Activated naive CD8-positive, alpha-beta T cell (primary cell): ENCODE measurements at regions not wholly inside any gene's neighbourhood (a gene's known extent, or its start where the extent isn't known, plus 50 kb on each side); places are given as distances from the start of the nearest gene placed in this dataset.
"Not testable (repeated sequence)": the region's sequence is repeated elsewhere in the genome, so short reads cannot be mapped to it uniquely, and the experiment has no call there.

Source experiments
- H3K27ac Mint-ChIP-seq: one replicate; pipeline ENCODE4 v1.8.0; 2021; ENCODE audit warnings: mixed read lengths
- H3K27me3 Mint-ChIP-seq: one replicate; pipeline ENCODE4 v1.8.0; 2021; ENCODE audit warnings: mixed read lengths
- H3K36me3 Mint-ChIP-seq: one replicate; pipeline ENCODE4 v1.8.0; 2021; ENCODE audit warnings: mixed read lengths
- H3K4me1 Mint-ChIP-seq: one replicate; pipeline ENCODE4 v1.8.0; 2021; ENCODE audit warnings: low read depth, mixed read lengths
- H3K4me3 Mint-ChIP-seq: one replicate; pipeline ENCODE4 v1.8.0; 2021; ENCODE audit warnings: mild to moderate bottlenecking, mixed read lengths
- H3K9me3 Mint-ChIP-seq: one replicate; pipeline ENCODE4 v1.8.0; 2021; ENCODE audit warnings: low read depth, mixed read lengths

GRCh38 chr2:111455016-111456015 is 334.6 kb downstream of the BCL2L11 start:
- not testable (repeated sequence) for H3K4me1 Mint-ChIP-seq, H3K27me3 Mint-ChIP-seq, H3K27ac Mint-ChIP-seq, H3K36me3 Mint-ChIP-seq, H3K4me3 Mint-ChIP-seq, H3K9me3 Mint-ChIP-seq

GRCh38 chr2:111457191-111457590 is 336.5 kb downstream of the BCL2L11 start:
- H3K4me1 Mint-ChIP-seq, H3K27ac Mint-ChIP-seq, H3K9me3 Mint-ChIP-seq, H3K36me3 Mint-ChIP-seq, H3K4me3 Mint-ChIP-seq, H3K27me3 Mint-ChIP-seq: not testable (repeated sequence)

GRCh38 chr2:111460901-111461300 is 340.2 kb downstream of the BCL2L11 start:
- not testable (repeated sequence) for H3K36me3 Mint-ChIP-seq, H3K4me3 Mint-ChIP-seq, H3K4me1 Mint-ChIP-seq, H3K27ac Mint-ChIP-seq, H3K27me3 Mint-ChIP-seq, H3K9me3 Mint-ChIP-seq

- H3K9me3 Mint-ChIP-seq, H3K4me3 Mint-ChIP-seq, H3K27me3 Mint-ChIP-seq, H3K27ac Mint-ChIP-seq, H3K36me3 Mint-ChIP-seq: not testable (repeated sequence)
- H3K4me1 Mint-ChIP-seq, result peaks cover 11% of the 10 kb centered on the region
These were observed 341.1 kb downstream of the BCL2L11 start for GRCh38 chr2:111461831-111462230.

- H3K36me3 Mint-ChIP-seq, H3K9me3 Mint-ChIP-seq, H3K27ac Mint-ChIP-seq, H3K4me3 Mint-ChIP-seq, H3K27me3 Mint-ChIP-seq: not testable (repeated sequence)
- peaks cover 11% of the 10 kb centered on the region for H3K4me1 Mint-ChIP-seq
These were observed 341.9 kb downstream of the BCL2L11 start for GRCh38 chr2:111462572-111462971.

GRCh38 chr2:111463238-111463848 is 342.6 kb downstream of the BCL2L11 start:
- Mint-ChIP-seq H3K4me1 (peaks cover 11% of the 10 kb centered on the region), H3K27ac (peak overlapping the region; percentile 54)
- not testable (repeated sequence) for H3K4me3 Mint-ChIP-seq, H3K36me3 Mint-ChIP-seq, H3K27me3 Mint-ChIP-seq, H3K9me3 Mint-ChIP-seq

- H3K4me3 Mint-ChIP-seq, H3K36me3 Mint-ChIP-seq, H3K9me3 Mint-ChIP-seq, H3K27ac Mint-ChIP-seq, H3K27me3 Mint-ChIP-seq: not testable (repeated sequence)
- H3K4me1 Mint-ChIP-seq, result peaks cover 11% of the 10 kb centered on the region
These were observed 343.2 kb downstream of the BCL2L11 start for GRCh38 chr2:111463956-111464355.

- H3K9me3 Mint-ChIP-seq, result not testable (repeated sequence)
These were observed 343.7 kb downstream of the BCL2L11 start for GRCh38 chr2:111464367-111464766.

GRCh38 chr2:111465521-111465920 is 344.8 kb downstream of the BCL2L11 start:
- not testable (repeated sequence) for H3K4me3 Mint-ChIP-seq, H3K36me3 Mint-ChIP-seq, H3K27me3 Mint-ChIP-seq, H3K9me3 Mint-ChIP-seq, H3K27ac Mint-ChIP-seq
- H3K4me1 Mint-ChIP-seq, result peaks cover 11% of the 10 kb centered on the region

More at GRCh38 chr2:111464367-111464766, 343.7 kb downstream of the BCL2L11 start:
- not testable (repeated sequence) for H3K27me3 Mint-ChIP-seq, H3K36me3 Mint-ChIP-seq, H3K27ac Mint-ChIP-seq, H3K4me3 Mint-ChIP-seq
- peaks cover 11% of the 10 kb centered on the region for H3K4me1 Mint-ChIP-seq

GRCh38 chr2:111466744-111467143 is 346.0 kb downstream of the BCL2L11 start:
- peaks cover 11% of the 10 kb centered on the region for H3K4me1 Mint-ChIP-seq
- not testable (repeated sequence) for H3K4me3 Mint-ChIP-seq, H3K27ac Mint-ChIP-seq, H3K27me3 Mint-ChIP-seq, H3K9me3 Mint-ChIP-seq, H3K36me3 Mint-ChIP-seq

- not testable (repeated sequence) for H3K36me3 Mint-ChIP-seq, H3K4me3 Mint-ChIP-seq, H3K27me3 Mint-ChIP-seq, H3K27ac Mint-ChIP-seq, H3K4me1 Mint-ChIP-seq, H3K9me3 Mint-ChIP-seq
These were observed 350.2 kb downstream of the BCL2L11 start for GRCh38 chr2:111470924-111471323.

- not testable (repeated sequence) for H3K36me3 Mint-ChIP-seq, H3K27ac Mint-ChIP-seq, H3K27me3 Mint-ChIP-seq, H3K4me1 Mint-ChIP-seq, H3K4me3 Mint-ChIP-seq, H3K9me3 Mint-ChIP-seq
These were observed 351.2 kb downstream of the BCL2L11 start for GRCh38 chr2:111471791-111472530.

- H3K27ac Mint-ChIP-seq, H3K4me3 Mint-ChIP-seq, H3K4me1 Mint-ChIP-seq, H3K36me3 Mint-ChIP-seq, H3K9me3 Mint-ChIP-seq, H3K27me3 Mint-ChIP-seq: not testable (repeated sequence)
These were observed 352.2 kb downstream of the BCL2L11 start for GRCh38 chr2:111472844-111473403.

GRCh38 chr2:111473522-111473921 is 352.8 kb downstream of the BCL2L11 start:
- H3K9me3 Mint-ChIP-seq, H3K4me1 Mint-ChIP-seq, H3K36me3 Mint-ChIP-seq, H3K4me3 Mint-ChIP-seq, H3K27me3 Mint-ChIP-seq: not testable (repeated sequence)
- peak overlapping the region; percentile 0 for H3K27ac Mint-ChIP-seq

GRCh38 chr2:111474198-111474705 is 353.5 kb downstream of the BCL2L11 start:
- H3K36me3 Mint-ChIP-seq, H3K27ac Mint-ChIP-seq, H3K9me3 Mint-ChIP-seq, H3K27me3 Mint-ChIP-seq, H3K4me3 Mint-ChIP-seq: not testable (repeated sequence)
- H3K4me1 Mint-ChIP-seq, result peaks cover 12% of the 10 kb centered on the region
